K562 (cell line): ENCODE measurements at regions not wholly inside any gene's neighbourhood (a gene's known extent, or its start where the extent isn't known, plus 50 kb on each side); places are given as distances from the start of the nearest gene placed in this dataset.

ENCODE experiments used
- ELF1 ChIP-seq: fragments of 200-800 bp; sonication (Bioruptor generic); IDR thresholded peaks from 2 replicates; pipeline ENCODE4 v1.6.1; 2016; ENCODE audit warnings: missing genetic modification characterization, missing compliant biosample characterization
- KLF6 ChIP-seq: fragments of 250-450 bp; sonication (Bioruptor Pico); IDR thresholded peaks from 2 replicates; pipeline ENCODE4 v1.4.0; 2020; ENCODE audit warnings: mild to moderate bottlenecking, moderate library complexity, borderline replicate concordance
- NFXL1 ChIP-seq: fragments of 450-650 bp; formaldehyde crosslinking; IDR thresholded peaks from 2 replicates; pipeline ENCODE4 v1.4.0; 2021; ENCODE audit warnings: mild to moderate bottlenecking
- POLR2A ChIP-seq: fragments of 450-650 bp; conservative IDR thresholded peaks from 2 replicates; pipeline ENCODE4 v1.6.1; 2016
- RFX7 ChIP-seq: fragments of 250-450 bp; sonication (Bioruptor Pico); IDR thresholded peaks from 2 replicates; pipeline ENCODE4 v1.5.1; 2021; ENCODE audit warnings: mild to moderate bottlenecking
- SMAD4 ChIP-seq: fragments of 250-450 bp; sonication (Bioruptor Pico); conservative IDR thresholded peaks from 2 replicates; pipeline ENCODE4 v1.8.0; 2021; ENCODE audit warnings: inconsistent platforms, mild to moderate bottlenecking, moderate library complexity
- SREBF2 ChIP-seq: sonication (generic); formaldehyde crosslinking; IDR thresholded peaks from 2 replicates; pipeline ENCODE4 v1.4.0; 2020; ENCODE audit warnings: mild to moderate bottlenecking, missing genetic modification reagents
- ZBTB11 ChIP-seq, 3 experiments: fragments of 200-800 bp in 1 of 3; fragments of 250-450 bp in 1 of 3; fragments of 450-650 bp in 1 of 3; sonication (Bioruptor Pico) in 1 of 3; sonication (Bioruptor generic) in 1 of 3; formaldehyde crosslinking in 1 of 3; IDR thresholded peaks; 2 replicates each; pipeline versions ENCODE4 v1.6.1 to v1.8.0; 2016 to 2022; ENCODE audit warnings: mild to moderate bottlenecking in 2 of 3, missing genetic modification characterization in 2 of 3, missing compliant biosample characterization in 1 of 3, moderate library complexity in 1 of 3
- ZFP30 ChIP-seq: fragments of 250-450 bp; sonication (Bioruptor Pico); IDR thresholded peaks from 2 replicates; pipeline ENCODE4 v1.8.0; 2022; ENCODE audit warnings: moderate library complexity, mild to moderate bottlenecking, inconsistent platforms, borderline replicate concordance
- ZKSCAN1 ChIP-seq: fragments of 150-350 bp; IDR thresholded peaks from 2 replicates; pipeline ENCODE4 v1.6.1; 2016; ENCODE audit warnings: low read depth, low read length
- ZNF12 ChIP-seq: sonication (generic); formaldehyde crosslinking; IDR thresholded peaks from 2 replicates; pipeline ENCODE4 v1.4.0; 2020; ENCODE audit warnings: mild to moderate bottlenecking, missing genetic modification reagents
- ZNF232 ChIP-seq: sonication (generic); formaldehyde crosslinking; IDR thresholded peaks from 2 replicates; pipeline ENCODE4 v1.8.0; 2022; ENCODE audit warnings: mild to moderate bottlenecking, missing genetic modification reagents
- ZNF280A ChIP-seq: fragments of 450-650 bp; IDR thresholded peaks from 2 replicates; pipeline ENCODE4 v1.6.1; 2018; ENCODE audit warnings: mild to moderate bottlenecking, low read depth; ENCODE audit not compliant: partially characterized antibody
- TF ChIP-seq, protein P1 (sequence below), 3 experiments: IDR thresholded peaks in 2 of 3; conservative IDR thresholded peaks in 1 of 3; 2 replicates each; pipeline ENCODE4 v1.5.1; 2011 to 2012; ENCODE audit warnings: low read length in 3 of 3, mild to moderate bottlenecking in 3 of 3, control low read depth in 2 of 3, improper control_type of control experiment in 1 of 3, inconsistent platforms in 1 of 3, low read depth in 1 of 3, mixed read lengths in 1 of 3, moderate library complexity in 1 of 3; ENCODE audit not compliant: insufficient read depth in 2 of 3

GRCh38 chr3:105032541-105032940, 334.2 kb upstream of the ALCAM start:
- no peak for TF ChIP-seq ZKSCAN1
- TF ChIP-seq, protein P1, sequence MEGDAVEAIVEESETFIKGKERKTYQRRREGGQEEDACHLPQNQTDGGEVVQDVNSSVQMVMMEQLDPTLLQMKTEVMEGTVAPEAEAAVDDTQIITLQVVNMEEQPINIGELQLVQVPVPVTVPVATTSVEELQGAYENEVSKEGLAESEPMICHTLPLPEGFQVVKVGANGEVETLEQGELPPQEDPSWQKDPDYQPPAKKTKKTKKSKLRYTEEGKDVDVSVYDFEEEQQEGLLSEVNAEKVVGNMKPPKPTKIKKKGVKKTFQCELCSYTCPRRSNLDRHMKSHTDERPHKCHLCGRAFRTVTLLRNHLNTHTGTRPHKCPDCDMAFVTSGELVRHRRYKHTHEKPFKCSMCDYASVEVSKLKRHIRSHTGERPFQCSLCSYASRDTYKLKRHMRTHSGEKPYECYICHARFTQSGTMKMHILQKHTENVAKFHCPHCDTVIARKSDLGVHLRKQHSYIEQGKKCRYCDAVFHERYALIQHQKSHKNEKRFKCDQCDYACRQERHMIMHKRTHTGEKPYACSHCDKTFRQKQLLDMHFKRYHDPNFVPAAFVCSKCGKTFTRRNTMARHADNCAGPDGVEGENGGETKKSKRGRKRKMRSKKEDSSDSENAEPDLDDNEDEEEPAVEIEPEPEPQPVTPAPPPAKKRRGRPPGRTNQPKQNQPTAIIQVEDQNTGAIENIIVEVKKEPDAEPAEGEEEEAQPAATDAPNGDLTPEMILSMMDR (IDR thresholded peaks at IDR 0.05 in 2 of 3, conservative IDR thresholded peaks at IDR 0.05 in 1 of 3; ENCODE audit: insufficient read depth in 2 of 3, low read depth in 1 of 3, low read length in 3 of 3), result no peak
- TF ChIP-seq KLF6, result no peak
- TF ChIP-seq SREBF2 (CRISPR knock-in tag), result no peak
- no peak for TF ChIP-seq ZNF280A
- no peak for TF ChIP-seq ZFP30
- TF ChIP-seq ZNF232 (CRISPR knock-in tag), result no peak
- TF ChIP-seq ZNF12 (CRISPR knock-in tag), result no peak
- TF ChIP-seq POLR2A, result no peak
- TF ChIP-seq RFX7 (CRISPR knock-in tag), result no peak
- TF ChIP-seq ZBTB11 (CRISPR knock-in tag; IDR thresholded peaks at IDR 0.05), result no peak
- no peak for TF ChIP-seq SMAD4 (CRISPR knock-in tag)
- TF ChIP-seq ELF1, result no peak
- no peak for TF ChIP-seq NFXL1 (CRISPR knock-in tag)
